ENCODE measurements at regions not wholly inside any gene's neighbourhood (a gene's known extent, or its start where the extent isn't known, plus 50 kb on each side); places are given as distances from the start of the nearest gene placed in this dataset.

DNA sequence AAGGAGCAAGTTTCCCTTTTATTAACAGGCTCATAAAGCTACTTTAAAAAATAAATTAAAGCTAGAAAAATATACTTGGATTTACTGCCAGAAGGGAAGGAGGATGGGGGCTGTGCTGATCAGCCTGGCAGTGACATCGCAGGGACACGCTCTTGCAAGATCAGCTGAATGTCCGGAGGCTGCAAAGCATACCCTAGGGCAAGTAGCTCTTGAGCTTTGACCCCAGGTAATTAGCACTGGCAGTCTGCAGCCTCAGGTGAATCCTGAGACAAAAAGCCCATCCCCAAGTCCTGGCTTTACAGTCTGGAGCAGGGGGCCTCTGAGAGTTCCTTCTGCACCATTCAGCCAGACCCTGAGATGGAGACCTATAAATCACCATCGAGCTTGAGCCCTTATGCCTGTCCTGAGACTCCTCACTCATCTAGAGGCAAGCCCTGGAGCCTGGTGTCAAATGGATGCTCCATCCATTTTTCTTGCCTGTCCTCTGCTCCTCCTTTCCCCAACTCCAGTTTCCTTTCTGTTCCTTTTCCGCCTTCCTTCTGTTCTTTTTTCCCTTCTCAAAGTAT is 131.7 kb downstream of the TMEM114 start:
- Histone ChIP-seq H2AFZ (ENCODE audit: low read length) (no peak overlapping the region), H4K91ac (replicated peaks; ENCODE audit: insufficient read length, low read length) (no peak overlapping the region), H3K27ac (ENCODE audit: low read depth, low read length) (no peak overlapping the region), H3K4ac (replicated peaks; ENCODE audit: insufficient read length, low read depth, low read length) (no peak overlapping the region), H3K4me3 (ENCODE audit: extremely low read depth in 1 of 4, insufficient read depth in 2 of 4, low read depth in 3 of 4, low read length in 4 of 4) (no peak overlapping the region), H3K23me2 (ENCODE audit: low read depth, low read length) (peaks cover 2% of the 10 kb centered on the region; the same call in 1 of the 2 replicates), H3K4me1 (replicated peaks in 1 of 4; ENCODE audit: control insufficient read depth in 3 of 4, insufficient read depth in 4 of 4, low read length in 3 of 4) (no peaks in the 10 kb centered on the region), H3K9me3 (ENCODE audit: insufficient read depth in 2 of 2, low read depth in 1 of 2, low read length in 1 of 2) (no peaks in the 10 kb centered on the region), H3K56ac (replicated peaks; ENCODE audit: insufficient read length, low read depth, low read length) (no peak overlapping the region), H4K20me1 (replicated peaks in 1 of 2; ENCODE audit: control insufficient read depth in 1 of 2, insufficient read depth in 2 of 2, low read length in 2 of 2) (no peaks in the 10 kb centered on the region), H2BK120ac (replicated peaks; ENCODE audit: low read depth, low read length) (no peak overlapping the region), H3K18ac (ENCODE audit: extremely low read depth, low read length) (no peak overlapping the region), H3K79me1 (ENCODE audit: low read depth, low read length) (no peaks in the 10 kb centered on the region), H2BK15ac (ENCODE audit: low read length) (no peak overlapping the region), H2BK20ac (ENCODE audit: low read length) (no peak overlapping the region), H2BK12ac (ENCODE audit: low read depth, low read length) (no peak overlapping the region), H3K14ac (ENCODE audit: insufficient read length) (no peak overlapping the region), H3K9ac (replicated peaks in 1 of 4; ENCODE audit: extremely low read depth in 1 of 4, low read depth in 3 of 4, low read length in 3 of 4) (no peak overlapping the region), H3K36me3 (ENCODE audit: control insufficient read depth in 2 of 4, insufficient read depth in 4 of 4, low read length in 3 of 4) (no peaks in the 10 kb centered on the region), H3K27me3 (replicated peaks in 1 of 4; ENCODE audit: control insufficient read depth in 3 of 4, extremely low read depth in 1 of 4, insufficient read depth in 3 of 4, low read length in 3 of 4) (no peaks in the 10 kb centered on the region), H3K4me2 (ENCODE audit: insufficient read depth in 1 of 2, low read depth in 2 of 2, low read length in 2 of 2) (no peak overlapping the region), H3K79me2 (ENCODE audit: control insufficient read depth in 1 of 2, insufficient read depth in 2 of 2, low read length in 2 of 2) (no peaks in the 10 kb centered on the region), H2BK5ac (ENCODE audit: low read depth, low read length) (no peak overlapping the region), H4K8ac (ENCODE audit: extremely low read depth, insufficient read depth, low read length) (no peak overlapping the region), H3K23ac (ENCODE audit: insufficient read length) (no peak overlapping the region), H2AK5ac (ENCODE audit: low read depth, low read length) (no peak overlapping the region), H4K5ac (ENCODE audit: insufficient read length, low read depth, low read length) (no peak overlapping the region)
- FAIRE-seq: no peak
- DNase-seq (ENCODE audit: low read depth in 1 of 2, low spot score in 2 of 2): no peak
- CTCF ChIA-PET (ENCODE audit: partially characterized antibody): interaction anchor here (1.2 kb wide), 1 partner anchor 1191 kb away, joined by 5 read pairs; no protein-coding TSS in a partner anchor
- no peak for TF ChIP-seq HDAC6 (IDR thresholded peaks at IDR 0.05; ENCODE audit: low read depth, low read length)
- no peak for TF ChIP-seq CTBP2 (IDR thresholded peaks at IDR 0.05; ENCODE audit: borderline replicate concordance, insufficient read depth, insufficient read length, low read length)
- TF ChIP-seq SUZ12 (IDR thresholded peaks at IDR 0.05; ENCODE audit: low read length): no peak
- TF ChIP-seq GABPA (IDR thresholded peaks at IDR 0.05; ENCODE audit: borderline replicate concordance, insufficient read depth, low read length): no peak
- no peak for TF ChIP-seq ASH2L (IDR thresholded peaks at IDR 0.05; ENCODE audit: low read length)
- TF ChIP-seq SP4 (IDR thresholded peaks at IDR 0.05; ENCODE audit: low read length): no peak
- no peak for TF ChIP-seq NANOG (IDR thresholded peaks at IDR 0.05; ENCODE audit: insufficient read depth, low read depth, low read length, poor library complexity, severe bottlenecking)
- TF ChIP-seq FOSL1 (IDR thresholded peaks at IDR 0.05; ENCODE audit: insufficient read depth, low read depth, low read length): no peak
- TF ChIP-seq KDM5A (IDR thresholded peaks at IDR 0.05; ENCODE audit: low read length): no peak
- no peak for TF ChIP-seq GTF2F1 (IDR thresholded peaks at IDR 0.05; ENCODE audit: borderline replicate concordance, low read depth, low read length)
- TF ChIP-seq SIX5 (IDR thresholded peaks at IDR 0.05; ENCODE audit: low read depth, low read length): no peak
- TF ChIP-seq RXRA (IDR thresholded peaks at IDR 0.05; ENCODE audit: insufficient read depth, low read depth, low read length): no peak
- no peak for TF ChIP-seq TAF1 (IDR thresholded peaks at IDR 0.05; ENCODE audit: low read depth, low read length)
- no peak for TF ChIP-seq EP300 (IDR thresholded peaks at IDR 0.05; ENCODE audit: borderline replicate concordance in 1 of 2, low read depth in 2 of 2, low read length in 2 of 2)
- WGBS, 2 experiments (ENCODE audit: extremely low coverage in 1 of 2, insufficient coverage in 1 of 2, insufficient read length in 1 of 2, insufficient replicate concordance in 2 of 2, low coverage in 1 of 2, low lambda C conversion rate in 2 of 2, missing lambda C conversion rate in 1 of 2): 95% methylated on average over 5 of the region's 5 CpGs; no CpG with 5 or more reads in 1 of the 2 experiments
- POLR2A ChIA-PET (ENCODE audit: partially characterized antibody): no interaction called here
